NCI-H2227 treated with DMSO at 0.1 percent for 48 hours (cell line): ENCODE measurements at regions not wholly inside any gene's neighbourhood (a gene's known extent, or its start where the extent isn't known, plus 50 kb on each side); places are given as distances from the start of the nearest gene placed in this dataset.

ENCODE experiments used
- DNase-seq: peaks from one replicate; lab custom pipeline; 2025; lab: John Stamatoyannopoulos, UW

DNA sequence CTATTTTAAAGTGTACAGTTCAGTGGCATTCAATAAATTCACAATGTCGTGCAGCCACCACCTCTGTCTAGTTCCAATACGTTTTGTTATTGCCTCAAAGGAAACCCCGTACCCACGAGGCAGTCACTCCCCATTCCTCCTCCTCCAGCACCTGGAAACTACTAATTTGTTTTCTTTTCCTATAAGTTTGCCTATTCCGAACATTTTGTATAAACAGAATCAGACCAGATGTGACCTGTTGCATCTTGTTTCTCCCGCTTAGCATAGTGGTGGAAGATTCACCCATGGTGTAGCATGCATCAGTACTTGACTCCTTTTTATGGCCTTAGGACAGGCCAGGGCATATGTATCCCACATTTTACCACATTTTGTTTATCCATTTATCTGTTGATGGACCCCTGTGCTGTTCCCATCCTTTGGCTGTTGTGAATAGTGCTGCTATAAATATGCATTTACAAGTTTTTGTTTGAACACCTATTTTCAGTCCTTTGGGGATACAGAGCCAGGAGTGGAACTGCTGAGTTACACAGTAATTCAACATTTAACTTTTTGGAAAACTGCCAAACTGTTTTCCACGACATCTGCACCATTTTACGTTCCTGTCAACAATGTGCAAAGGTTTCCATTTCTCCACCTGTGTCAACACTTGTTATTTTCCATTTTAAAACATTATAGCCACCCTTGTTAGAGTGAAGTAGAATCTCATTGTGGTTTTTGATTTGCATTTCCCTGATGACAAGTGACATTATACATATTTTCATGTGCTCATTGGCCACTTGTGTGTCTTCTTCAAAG lies 57.8 kb upstream of the STX18 start:
- DNase-seq = no peak

GRCh38 chr4:4598851-4599411 lies 57.1 kb upstream of the STX18 start:
- DNase-seq = no peak

DNA sequence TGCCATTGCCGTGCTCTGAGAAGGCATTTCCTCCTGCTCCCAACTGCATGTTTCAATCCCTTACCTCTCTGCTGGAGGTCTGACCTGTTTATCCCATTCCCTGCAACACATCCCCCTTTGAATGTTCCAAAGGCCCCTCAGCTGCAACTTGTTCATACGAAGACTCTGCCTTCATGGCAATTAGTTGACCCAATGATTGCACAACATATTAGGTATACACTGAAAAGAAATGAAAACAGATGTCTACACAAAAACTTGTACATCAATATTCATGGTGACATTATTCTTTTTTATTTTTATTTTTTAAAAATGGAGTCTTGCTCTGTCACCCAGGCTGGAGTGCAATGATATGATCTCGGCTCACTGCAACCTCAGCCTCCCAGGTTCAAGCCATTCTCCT lies 54.9 kb upstream of the STX18 start:
- no peak for DNase-seq

DNA sequence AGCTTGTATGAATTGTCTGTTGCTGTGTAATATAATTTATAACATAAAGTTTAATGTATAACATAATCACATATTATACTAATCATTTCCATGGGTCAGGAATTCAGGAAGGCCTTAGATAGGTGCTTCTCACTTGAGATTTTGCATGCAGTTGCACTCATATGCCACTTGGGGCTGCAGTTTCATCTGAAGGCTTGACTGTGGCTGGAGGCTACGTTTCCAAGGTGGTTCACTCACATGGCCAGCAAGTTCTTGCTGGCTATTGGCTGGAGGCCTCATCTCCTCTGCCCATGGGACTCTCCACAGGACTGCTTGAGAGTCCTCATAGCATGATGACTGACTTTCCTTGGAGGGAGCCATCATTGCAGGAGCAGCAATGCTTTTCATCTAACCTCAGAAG lies 53.4 kb upstream of the STX18 start:
- DNase-seq = no peak

DNA sequence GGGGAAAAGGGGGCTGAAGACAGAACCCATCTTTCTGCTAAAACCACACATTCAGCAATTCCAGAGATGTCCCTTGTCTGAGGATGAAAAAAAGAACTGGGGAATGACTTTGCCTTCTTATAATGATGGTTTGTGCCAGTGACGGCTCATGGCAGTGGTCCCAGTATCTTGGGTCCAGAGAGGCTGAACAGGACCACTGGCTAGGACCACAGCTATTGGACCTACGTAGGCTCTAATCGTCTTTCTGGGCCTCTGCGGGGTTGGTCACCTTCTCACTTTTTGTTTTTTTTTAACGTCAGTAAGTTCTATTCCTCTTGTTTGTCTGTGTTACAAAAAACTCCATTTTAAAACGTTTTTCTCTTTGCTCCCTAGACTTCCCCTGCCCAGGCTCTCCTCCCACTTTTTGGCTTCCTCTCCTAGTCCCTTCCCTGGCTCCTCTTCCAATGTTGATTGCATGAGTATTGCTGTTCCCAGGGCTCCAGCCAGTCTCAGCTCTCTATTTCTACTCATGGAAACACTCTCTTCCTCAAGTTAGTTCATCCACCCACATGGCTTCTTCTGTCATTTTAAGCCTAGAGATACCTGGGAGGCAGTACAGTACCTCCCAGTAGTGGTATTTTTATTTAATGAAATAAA lies 52.6 kb upstream of the STX18 start:
- no peak for DNase-seq

DNA sequence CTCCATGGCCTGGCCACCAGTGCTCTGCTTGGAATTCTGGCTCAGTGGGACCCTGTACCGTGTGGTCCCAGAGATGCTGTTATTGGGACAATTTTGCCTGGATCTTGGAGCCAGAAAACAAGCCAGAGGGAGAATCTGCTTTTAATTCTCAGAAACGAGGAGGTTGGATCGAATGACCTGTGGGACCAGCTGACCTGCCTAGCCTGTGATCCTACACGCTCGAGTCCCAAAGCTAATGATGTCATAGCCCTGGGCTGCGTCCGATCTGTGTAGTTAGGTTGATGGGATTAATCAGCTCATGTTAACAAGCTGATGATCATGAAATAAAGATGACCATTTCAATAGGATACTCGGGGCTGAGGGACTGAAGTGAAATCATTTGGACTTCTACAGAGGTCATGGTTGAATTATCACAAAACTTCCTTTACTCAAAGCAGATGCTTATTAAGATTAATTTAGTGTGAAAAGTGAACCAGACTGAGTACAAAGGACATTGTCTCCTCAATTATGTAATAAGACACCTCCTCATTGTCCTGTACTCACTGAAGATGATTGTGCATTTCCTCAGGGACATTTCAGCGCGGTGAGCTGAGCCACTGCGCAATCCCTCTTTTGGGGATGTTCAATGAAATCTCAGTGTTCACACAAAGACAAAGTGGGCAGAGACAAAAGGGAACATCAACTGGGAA lies 51.9 kb upstream of the STX18 start:
- DNase-seq = no peak

GRCh38 chr4:4592414-4592813 lies 50.6 kb upstream of the STX18 start:
- no peak for DNase-seq
